ENCODE measurements at regions not wholly inside any gene's neighbourhood (a gene's known extent, or its start where the extent isn't known, plus 50 kb on each side); places are given as distances from the start of the nearest gene placed in this dataset.
"Not testable (repeated sequence)": the region's sequence is repeated elsewhere in the genome, so short reads cannot be mapped to it uniquely, and the experiment has no call there.

DNA sequence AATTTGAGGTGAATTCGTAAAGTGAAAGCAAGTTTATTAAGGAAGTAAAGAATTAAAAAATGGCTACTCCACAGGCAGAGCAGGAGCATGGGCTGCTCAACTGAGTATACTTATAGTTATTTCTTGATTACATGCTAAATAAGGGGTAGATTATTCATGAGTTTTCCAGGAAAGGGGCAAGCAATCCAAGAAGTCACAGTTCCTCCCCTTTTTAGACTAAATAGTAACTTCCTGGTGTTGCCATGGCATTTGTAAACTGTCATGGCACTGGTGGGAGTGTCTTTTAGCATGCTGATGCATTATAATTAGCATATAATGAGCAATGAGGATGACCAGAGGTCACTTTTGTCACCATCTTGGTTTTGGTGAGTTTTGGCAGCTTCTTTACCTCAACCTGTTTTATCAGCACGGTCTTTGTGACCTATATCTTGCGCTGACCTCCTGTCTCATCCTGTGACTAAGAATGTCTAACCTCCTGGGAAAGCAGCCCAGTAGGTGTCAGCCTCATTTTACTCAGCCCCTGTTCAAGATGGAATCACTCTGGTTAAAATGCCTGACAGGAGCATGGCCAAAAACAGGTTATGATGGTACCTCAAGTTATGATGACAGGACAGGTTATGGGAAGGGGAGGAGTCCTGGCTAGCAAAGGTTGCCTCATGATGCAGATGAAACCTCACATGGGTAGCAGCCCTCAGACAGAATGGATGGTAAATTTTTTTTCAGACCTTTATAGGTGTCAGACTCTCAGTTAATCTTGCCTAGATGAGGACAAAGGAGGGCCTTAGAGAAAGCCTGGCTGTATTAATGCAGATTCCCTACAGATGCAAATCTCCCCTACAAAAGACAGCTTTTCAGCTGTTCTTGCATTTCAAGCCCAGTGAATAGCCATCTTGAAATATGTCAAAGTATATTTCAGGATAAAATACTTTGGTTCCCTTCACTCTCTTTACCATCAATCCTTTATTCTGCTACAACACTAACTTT lies 49.7 kb downstream of the SIPA1L2 start:
- DNase-seq: no peak

GRCh38 chr1:232579466-232579865 lies 50.5 kb downstream of the SIPA1L2 start:
- no peak for DNase-seq

GRCh38 chr1:232578651-232579195 lies 51.2 kb downstream of the SIPA1L2 start:
- no peak for DNase-seq

DNA sequence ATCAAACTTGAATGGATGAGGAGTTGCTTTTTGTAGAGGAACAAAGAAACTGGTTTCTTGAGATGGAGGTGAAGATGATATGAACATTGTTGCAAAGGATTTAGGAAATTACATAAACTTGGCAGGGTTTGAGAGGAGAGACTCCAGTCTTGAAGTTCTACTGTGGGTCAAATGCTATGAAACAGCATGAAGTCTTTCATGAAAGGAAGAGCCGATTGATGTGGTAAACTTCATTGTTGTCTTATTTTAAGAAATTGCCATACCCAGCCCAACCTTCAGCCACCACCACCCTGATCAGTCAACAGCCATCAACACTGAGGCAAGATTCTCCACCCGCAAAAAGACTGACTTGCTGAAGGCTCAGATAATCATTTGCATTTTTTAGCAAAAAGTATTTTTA lies 52.2 kb downstream of the SIPA1L2 start:
- no peak for DNase-seq

GRCh38 chr1:232576537-232576936 lies 53.4 kb downstream of the SIPA1L2 start:
- DNase-seq: no peak

GRCh38 chr1:232575763-232576040 lies 54.2 kb downstream of the SIPA1L2 start:
- DNase-seq: no peak

DNA sequence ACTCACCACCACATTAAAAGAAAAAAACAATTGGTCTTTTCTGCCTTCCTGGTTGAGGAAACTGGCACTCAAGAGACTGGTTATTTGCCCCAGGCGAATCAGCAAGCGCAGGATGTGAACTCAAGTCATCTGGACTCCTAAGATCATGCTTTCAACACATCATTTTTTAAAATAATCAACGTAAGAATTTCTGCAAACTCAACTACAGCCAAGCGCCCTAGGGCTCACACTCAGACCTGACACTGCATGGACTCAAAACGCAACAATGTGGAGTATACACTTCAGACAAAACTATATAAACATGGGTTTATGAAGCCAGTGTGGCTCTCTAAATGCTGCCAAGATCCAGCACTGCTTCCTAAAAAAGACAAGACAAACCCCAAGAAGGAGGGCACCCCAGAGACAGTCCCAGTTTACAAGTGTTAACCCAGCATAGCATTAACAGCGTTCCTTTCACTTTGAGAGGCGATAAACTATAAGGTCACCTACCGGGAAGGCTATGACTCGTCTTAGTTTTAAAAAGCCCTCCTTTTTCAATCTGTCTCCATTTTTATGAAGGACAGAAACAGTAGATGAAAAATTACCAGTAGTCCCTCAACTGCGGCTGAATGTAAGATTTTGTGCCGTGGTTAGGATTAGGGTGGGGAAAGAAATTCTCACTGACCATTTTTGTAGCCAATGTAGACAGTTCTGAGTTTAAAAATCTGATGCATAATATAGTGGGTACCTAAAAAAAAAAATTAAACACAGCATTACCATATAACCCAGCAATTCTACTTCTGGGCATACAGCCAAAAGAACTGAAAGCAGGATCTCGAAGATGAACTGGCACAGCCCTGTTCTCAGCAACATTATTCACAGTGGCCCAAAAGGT lies 54.8 kb downstream of the SIPA1L2 start:
- no peak for DNase-seq

GRCh38 chr1:232574077-232574476 lies 55.9 kb downstream of the SIPA1L2 start:
- DNase-seq: no peak

GRCh38 chr1:232571523-232571922 lies 58.4 kb downstream of the SIPA1L2 start:
- DNase-seq: no peak

DNA sequence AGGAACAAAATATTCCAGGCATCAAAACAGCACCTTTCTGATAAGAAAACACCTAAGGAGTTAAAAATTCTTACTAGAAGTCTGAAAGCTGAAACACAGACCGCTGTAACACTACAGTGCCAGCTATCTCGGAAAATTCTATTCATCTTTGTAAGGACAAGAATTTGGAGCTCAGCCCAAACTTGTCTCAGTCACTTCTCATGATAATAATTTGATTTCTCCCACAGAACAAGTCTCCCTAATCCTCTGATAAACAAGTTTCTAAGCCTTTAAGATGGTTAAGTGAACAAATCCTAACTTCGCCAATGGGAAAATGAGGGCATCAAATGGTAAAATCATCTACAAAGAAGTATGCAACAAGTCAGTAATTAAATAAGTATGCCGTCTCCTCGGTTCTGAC lies 59.9 kb downstream of the SIPA1L2 start:
- no peak for DNase-seq

DNA sequence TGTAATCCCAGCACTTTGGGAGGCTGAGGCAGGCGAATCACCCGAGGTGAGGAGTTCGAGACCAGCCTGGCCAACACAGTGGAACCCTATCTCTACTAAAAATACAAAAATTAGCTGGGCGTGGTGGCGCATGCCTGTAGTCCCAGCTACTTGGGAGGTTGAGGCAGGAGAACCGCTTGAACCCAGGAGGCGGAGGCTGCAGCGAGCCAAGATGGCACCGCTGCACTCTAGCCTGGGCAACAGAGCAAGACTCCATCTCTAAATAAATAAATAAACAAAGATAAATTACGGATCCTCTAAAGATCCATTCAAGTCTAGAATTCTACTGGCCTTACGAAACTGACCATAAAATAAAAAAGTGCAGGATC lies 60.4 kb downstream of the SIPA1L2 start:
- not testable (repeated sequence) for DNase-seq

DNA sequence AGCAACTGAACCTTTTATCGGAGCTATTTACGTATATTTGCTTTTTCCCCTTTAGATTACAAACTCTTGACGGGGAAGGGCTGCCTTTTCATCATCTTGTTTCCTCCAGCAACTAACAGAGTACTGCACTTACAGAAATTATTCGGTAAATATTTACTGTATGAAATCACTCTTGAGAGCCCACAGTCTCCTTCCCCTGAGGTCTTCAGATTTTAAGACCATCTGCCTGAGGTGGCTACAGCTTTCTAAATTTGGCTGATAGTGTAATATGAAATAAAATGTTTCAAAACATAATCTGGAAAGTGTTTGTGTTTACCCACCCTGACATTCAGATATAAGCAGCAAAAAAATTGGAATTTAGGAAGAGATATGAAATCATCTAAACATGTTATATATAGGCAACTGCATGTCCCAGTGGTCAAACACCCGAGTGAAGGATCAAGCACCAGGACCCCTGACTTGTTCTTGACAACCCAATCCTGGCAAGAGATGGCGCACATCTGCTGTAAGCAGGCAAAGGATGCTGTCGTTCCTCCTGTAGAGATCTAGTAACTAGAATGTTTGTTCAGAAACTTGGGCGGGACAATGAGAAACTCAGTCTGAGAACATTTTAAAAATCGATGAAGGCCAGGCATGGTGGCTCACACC lies 60.9 kb downstream of the SIPA1L2 start:
- no peak for DNase-seq

DNA sequence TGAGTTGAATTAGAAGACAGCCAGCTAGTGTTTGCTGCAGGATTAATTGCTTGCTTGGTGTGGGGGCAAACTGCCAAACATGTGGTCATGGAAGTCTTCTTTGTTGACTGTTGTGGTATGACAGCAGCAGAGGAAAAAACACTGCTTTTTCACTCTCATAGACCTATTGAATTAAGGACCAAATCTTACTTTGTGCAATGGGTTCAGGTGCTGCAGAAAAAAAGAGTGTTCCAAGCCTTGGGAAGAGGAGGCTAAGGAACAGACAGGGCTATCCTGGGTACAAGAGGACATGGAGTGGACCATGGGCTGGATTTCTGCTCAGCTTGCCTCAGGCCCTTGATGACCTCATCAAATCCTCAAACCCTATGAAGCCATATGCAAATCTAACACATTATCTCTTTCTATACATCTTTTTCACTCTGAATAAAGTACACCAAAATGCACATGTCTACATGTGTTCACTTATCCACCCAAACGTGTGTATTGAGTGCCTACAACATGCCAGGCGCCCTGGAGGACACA lies 61.5 kb downstream of the SIPA1L2 start:
- DNase-seq: no peak

DNA sequence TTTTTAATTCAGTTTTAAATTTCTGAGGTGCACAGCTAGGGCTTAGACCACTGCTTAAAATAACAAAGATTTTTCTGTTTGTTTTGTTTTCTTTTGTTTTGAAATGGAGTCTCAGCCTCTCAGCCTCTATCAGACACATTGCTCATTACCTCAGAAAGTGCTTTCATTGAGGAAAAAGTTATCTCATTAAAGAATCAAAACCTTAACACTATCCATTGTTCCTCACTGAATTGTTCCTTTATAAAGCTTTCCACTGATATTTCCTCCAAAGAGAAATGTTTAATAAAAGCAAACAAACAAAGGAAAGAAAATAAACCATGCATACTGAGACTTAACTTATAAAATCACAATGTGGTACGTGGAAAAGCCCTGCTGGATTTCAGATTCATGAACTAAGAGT lies 63.8 kb downstream of the SIPA1L2 start:
- no peak for DNase-seq

- no peak for DNase-seq
These were observed 67.0 kb downstream of the SIPA1L2 start for GRCh38 chr1:232562855-232563510.

GRCh38 chr1:232561381-232561780 lies 68.6 kb downstream of the SIPA1L2 start:
- no peak for DNase-seq

- DNase-seq: no peak
These were observed 69.0 kb downstream of the SIPA1L2 start for GRCh38 chr1:232560940-232561339.

GRCh38 chr1:232558954-232559353 lies 71.0 kb downstream of the SIPA1L2 start:
- no peak for DNase-seq

DNA sequence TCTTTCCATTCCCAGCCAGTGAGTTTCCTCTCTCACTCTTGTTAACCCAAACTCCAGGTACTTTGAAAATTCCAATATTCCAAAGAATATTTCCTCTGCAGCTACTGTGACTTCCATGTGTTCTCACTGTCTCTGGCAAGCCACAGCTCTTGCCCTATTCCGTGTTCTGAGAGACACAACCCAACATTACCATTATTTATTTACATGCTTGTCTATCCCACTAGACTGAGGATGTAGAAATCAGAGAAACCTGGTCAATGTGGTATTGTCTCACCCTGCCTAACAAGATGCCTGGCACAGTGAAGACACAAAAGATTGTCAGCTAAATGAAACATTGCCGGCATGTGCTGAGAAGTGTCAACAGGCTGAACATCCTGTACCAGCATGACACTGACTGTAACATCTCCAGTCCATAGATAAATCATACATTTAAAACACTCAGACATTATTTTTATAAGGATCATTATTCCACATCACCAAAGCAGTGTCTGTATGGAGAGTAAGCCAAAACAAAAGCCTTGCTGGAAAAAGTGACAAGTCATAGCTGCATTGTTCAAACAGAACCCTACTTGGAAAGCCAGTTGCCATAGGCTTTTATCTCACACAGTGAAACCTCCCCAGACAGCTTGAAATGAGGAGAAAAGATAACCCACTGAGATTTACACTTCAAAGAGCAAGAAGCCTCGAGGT lies 72.3 kb downstream of the SIPA1L2 start:
- DNase-seq: no peak

DNA sequence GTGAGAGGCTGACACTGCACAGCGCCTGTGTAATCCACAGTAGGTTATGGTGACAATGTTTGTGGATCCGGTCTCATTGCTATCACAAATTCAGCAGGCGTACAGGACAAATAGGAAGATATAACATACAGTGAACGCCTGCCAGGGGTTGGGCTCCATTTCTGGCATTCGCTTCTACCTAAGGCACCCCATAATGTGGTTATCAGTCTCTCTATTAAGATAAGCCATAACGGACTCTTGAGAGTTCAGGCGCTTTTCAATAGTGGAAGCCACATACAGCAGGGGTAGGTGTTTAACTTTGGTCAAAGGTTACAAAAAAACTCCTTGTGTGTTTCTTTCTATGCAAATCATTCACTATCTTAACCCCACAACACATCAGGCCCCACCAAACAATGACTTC lies 72.8 kb downstream of the SIPA1L2 start:
- no peak for DNase-seq

- no peak for DNase-seq
These were observed 73.6 kb downstream of the SIPA1L2 start for GRCh38 chr1:232556351-232556750.

Measured in retina (tissue), 1 donor.